ENCODE measurements at regions not wholly inside any gene's neighbourhood (a gene's known extent, or its start where the extent isn't known, plus 50 kb on each side); places are given as distances from the start of the nearest gene placed in this dataset.

- TF ChIP-seq CTCF (IDR thresholded peaks at IDR 0.05): no peak
- no peak for TF ChIP-seq POLR2A (IDR thresholded peaks at IDR 0.05)
Measured at GRCh38 chr2:180062178-180062577, 55.1 kb upstream of the CWC22 start.
